NOMO-1 treated with DMSO at 0.1 percent for 48 hours (cell line): ENCODE measurements at regions not wholly inside any gene's neighbourhood (a gene's known extent, or its start where the extent isn't known, plus 50 kb on each side); places are given as distances from the start of the nearest gene placed in this dataset.

Experiments used
- DNase-seq: peaks from one replicate; lab custom pipeline; 2025; ENCODE audit not compliant: unreplicated experiment; lab: John Stamatoyannopoulos, UW

DNA sequence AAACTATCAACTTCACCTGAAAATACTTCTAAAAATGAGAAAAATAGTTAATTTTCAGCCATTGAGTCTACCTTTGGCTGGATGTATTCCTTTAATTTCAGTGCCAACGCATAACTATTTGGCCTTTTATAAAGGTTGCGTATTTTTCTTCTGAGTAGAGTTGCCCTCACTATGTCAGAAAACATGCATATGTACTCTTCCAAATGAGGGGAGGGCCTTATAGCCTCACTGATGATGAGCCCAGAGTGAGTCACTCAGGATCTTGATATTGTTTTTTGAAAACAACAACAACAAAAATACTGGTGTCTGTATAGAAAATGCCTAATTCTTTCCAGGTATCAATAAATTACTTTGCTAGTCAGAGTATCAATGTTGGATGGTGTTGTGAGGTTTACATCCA, 349.3 kb downstream of the FBXO8 start:
- no peak for DNase-seq

DNA sequence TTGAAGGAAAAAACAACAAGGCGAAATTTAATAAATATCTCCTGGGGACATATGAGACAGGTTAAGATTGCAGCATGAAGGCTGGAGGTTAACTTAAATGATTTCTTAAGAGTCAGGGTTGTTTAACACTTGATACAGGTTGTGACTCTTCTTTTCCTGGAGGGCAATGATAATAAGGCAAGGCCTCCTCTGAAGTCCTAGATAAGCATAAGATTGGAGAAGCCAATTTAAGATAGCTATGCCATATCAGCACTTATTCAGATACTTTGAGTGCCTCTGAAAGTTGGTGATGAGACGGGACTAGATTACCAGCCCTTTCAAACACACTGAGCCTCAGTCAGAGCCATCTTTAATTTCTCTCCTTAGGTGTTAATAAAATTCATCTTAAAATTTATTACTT, 350.8 kb downstream of the FBXO8 start:
- no peak for DNase-seq

DNA sequence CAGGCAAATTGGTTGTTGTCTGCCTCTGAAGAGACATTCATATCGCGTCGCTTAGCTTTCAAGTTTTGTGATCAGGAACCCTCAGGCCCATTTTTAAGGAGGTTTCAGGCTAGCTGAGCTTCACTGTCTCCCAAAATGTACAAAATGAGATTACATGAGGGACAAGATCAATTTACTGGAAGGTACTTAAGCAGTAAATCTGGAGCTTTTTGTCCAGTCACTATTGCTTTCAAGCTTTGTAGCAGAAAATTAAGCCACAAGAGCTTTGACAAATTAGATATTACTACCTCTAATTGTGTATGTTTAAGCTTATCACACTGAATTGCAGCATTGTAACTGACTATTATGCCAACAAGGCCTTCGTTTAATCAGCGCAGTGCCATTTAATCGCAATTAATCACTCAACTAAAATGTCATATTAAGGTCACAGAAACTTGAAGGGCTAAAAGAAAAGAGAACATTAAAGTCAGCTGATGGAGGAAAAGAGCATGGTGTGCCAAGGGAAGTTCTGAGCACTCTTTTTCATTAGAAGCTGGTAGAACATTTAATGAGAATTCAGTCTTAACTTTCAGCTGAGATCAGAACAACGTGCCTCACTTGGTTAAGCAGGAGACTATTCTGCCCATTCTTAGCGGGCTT, 353.0 kb downstream of the FBXO8 start:
- no peak for DNase-seq

DNA sequence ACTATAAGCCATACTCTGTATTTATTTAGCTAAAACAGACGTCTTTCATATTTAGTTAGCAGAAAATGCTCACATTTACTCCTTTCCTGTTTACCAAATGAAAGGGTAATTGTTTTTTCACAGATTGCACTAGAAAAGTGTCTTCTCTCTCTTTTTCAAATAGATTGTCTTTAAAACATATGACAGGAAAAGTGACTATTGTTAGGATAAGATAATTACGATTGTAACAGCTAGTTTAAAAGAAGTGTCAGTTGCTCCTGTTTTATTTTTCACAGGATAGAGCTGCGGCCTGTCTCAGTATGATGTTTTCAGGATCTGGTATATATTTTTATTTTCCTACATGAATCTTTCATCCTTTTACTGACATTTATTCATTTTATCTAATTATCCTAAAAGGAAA, 353.5 kb downstream of the FBXO8 start:
- no peak for DNase-seq

DNA sequence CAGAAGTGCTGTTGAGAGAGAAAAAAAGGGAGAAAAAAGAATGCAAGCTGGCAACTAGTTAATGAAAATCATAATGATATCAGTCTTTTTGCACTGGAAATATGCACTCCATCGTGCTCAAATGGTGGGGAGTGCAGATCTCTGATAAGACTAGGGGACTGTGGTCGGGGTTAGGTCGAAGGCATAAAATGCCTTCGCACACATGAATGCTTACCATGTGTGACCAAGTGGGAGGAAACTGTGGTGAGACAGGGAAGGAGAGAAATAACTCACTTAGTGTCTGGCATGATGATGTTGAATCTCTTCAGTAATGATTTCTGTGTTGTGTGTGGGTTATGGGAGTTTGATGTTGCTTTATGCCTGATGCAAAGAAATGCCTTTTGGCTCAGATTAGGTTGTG, 358.9 kb downstream of the FBXO8 start:
- no peak for DNase-seq

DNA sequence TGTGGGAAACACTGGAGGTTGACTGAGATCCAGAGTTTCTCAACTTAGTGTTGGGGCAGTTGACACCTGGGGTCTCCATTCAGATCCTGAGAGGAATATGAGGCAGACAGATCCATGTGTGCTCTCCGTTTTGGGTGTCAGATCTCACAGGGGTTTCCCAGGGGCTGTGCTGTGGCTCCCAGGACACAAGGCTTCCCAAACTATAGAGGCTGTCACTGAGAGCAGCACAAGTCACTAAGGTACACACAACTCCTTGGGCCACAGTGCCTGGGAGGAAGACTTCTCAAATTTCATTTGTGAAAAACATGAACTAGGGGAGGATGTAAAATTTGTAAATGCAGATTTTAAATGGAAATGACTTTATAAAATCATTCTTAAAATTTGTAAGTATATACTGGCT, 363.6 kb downstream of the FBXO8 start:
- no peak for DNase-seq

DNA sequence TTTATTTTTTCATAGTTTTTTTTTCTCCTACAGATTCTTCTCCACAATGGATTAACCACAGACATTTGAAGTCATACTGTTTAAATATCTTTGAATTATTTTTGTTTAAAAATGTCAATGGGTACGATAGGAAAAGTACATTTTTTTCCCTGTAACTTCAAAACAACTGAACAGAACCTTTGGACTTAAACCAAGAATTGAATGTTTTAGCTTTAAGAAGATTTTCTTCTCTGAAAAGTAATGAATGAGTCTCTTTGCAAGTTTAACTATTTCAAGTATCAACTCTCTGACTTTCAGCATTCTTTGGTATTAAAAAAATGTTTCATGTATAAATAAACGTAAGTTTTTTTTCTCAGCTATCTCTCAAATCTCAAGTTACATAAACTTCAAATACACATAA, 364.3 kb downstream of the FBXO8 start:
- DNase-seq = no peak

DNA sequence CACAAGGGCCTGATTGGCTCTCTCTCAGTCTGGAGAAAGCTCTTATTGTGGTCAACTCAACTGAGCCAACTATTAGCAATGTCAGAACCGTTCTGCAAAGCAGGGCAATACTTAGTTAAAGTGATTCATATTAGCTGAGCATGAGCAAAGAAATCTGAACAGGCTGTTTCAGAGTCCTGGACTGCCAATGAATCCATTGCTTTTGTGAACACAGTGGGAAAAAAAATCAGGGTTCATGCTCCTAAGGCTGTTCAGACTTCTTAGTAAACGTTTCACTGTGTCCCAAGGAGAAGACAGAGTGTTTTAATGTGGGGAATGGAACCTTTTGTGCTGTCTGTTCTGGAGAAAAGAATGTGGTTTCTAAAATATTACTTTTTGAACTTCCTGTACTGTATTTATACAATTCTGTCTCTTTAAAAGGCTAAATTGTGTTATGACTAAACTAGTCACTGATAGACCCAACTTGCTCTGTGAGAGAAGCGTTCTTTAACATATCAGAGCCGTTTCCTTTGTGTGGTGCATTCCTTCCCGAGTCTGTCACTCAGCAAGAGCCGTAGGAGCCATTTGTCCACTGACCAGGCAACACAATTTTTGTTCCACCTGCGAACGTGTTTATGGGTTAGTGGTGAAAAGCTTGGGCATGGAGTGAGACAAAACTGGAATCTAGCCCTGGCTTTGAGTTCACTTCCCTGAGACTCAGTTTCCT, 366.1 kb downstream of the FBXO8 start:
- no peak for DNase-seq

DNA sequence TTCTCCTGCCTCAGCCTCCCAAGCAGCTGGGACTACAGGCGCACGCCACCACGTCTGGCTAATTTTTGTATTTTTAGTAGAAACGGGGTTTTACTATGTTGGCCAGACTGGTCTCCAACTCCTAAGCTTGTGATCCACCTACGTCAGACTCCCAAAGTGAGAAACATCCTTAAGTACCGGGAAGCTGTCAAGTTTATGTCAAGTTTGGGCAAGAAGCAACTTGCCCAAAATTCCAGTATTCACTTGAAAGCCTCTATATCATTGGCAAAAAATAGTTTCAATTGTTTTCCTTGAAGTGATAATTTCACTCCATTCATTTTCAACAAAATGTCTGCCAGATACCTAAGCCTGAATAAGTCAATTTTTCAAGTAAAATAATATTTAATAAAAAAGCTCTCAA, 370.0 kb downstream of the FBXO8 start:
- no peak for DNase-seq

DNA sequence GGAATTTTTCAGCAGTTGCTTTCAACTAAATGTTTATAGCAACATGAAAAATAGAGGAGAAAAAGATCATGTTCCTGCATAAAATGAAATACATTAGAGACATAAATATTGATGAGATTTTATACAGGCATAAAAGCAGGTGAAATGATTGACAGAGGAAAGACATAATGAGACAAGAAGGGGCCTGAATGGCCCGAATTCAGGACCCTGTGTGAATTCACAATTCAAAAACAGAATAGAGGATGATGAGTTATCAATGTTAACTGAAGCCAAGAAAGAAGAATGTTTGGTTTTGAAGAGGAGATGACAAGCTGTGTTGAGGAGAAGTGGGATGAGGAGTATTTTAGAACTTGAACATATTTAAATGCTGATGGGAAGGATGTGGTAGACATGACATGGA, 371.1 kb downstream of the FBXO8 start:
- no peak for DNase-seq

DNA sequence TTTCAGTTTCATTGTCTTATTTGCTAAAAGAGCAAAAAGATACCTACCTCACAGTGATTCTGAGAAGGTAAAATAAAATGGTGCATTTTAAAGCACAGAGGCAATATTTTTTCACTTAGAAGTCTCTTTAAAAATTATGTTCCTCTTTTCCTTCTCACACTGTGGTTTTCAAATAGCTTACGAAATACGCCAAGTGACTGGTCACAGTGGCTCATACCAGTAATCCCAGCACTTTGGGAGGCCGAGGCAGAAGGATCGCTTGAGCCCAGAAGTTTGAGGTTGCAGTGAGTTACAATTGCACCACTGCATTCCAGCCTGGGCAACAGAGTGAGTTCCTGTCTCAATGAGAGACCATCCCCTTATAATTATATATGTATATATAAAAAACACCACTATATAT, 372.6 kb downstream of the FBXO8 start:
- peak; percentile 90 for DNase-seq

DNA sequence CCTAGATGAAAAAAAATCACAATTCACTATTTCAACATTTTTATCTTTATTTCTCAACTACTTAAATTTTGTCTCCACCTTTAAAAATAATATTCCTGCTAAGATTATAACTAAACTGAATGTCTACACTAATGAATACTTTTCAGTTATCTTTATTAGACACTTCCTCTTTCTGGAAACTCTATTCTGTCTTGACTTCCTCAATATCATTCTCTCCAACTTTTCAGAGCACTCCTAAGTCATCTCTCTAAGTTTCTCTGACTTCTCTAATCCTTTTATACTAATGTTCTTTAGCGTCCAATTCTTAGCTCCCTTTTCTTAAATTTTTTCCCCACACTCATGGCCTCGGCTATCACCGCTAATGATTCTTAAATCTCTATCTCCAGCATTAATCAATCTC, 374.2 kb downstream of the FBXO8 start:
- peak; percentile 84 for DNase-seq

DNA sequence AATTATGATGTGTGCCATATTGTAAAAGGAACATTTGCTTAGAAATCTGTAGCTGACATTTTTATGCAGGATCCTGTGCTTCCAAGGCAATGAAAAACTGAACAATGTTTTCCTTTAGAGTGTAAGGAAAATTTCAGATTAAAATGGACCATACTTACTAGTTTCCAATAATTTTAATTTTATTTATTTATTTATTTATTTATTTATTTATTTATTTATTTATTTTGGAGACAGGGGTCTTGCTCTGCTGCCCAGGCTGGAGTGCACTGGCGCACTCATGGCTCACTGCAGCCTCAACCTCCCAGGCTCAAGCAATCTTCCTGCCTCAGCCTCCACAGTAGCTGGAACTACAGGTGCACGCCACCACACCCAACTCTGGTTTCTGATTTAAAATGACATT, 369.8 kb upstream of the HAND2 start:
- no peak for DNase-seq

DNA sequence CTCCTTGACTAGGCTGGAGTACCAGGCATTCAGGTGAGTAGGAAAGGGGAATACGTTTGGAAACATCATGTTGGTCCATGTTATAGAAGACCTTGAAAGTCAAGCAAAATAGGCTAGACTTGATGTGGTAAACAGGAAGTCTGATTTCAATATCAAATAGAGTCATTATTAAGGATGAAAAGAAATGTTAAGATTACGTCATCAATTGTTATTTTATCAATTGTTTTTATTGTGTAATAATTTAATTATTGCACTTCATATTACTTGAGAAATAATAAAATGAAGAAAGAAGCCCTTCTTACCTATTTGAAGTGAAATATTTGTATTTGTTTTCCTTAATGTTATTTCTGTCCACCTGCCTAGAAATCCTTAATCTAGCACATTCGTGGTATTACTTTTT, 361.0 kb upstream of the HAND2 start:
- DNase-seq = no peak

DNA sequence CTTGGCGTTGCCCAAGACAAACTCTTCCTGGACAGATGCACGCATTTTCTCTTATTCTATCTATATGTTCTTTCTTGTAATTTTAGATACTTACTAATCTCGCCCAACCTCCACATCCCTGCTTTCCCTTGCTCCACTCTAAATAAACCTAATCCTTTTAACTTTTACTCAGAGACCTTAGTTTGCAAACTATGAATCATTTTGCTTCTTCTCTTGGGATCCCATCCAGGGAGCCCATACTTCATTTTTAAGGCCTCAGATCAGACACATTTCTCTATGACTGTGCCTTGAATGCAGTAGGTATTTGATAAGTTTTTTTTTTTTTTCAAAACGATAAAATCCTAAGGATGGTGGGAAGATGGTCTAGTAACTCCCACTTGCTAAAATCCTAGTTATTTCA, 353.8 kb upstream of the HAND2 start:
- no peak for DNase-seq

DNA sequence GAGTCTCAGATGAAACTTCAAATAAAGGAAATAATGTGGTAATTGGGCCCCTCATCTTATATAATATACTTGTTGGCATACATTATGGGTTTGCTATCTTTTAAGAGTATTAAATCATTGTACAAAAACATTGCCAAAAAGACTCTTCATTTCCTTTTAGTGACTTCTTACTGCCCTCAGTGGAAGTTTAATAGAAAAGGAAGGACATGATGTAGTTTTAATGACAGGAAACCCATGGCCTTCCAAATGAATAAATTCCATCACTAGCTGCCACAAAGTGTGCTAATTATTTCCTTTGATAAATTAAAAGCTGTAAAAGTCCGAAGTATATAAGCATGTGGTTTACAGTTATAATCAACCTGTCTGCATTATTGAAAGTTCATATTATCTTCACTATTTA, 350.9 kb upstream of the HAND2 start:
- no peak for DNase-seq

DNA sequence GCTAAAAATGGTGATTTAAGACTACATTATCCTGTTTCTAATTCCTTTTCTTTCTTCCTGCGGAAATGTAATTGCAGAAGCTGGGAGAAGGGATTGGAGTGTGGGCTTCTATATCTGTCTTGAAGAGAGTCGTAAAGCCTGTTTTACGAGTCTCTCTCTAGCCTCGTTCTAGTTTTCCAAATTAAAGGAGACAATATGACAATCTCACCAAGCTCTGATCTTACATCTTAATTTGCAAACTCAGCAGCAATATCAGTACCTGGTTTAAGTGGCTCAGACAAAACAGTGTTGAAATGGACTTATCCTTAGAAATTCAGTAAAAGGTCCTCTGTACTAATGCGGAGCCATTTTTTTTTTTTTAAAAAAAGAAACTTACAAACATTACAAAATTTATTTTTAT, 349.5 kb upstream of the HAND2 start:
- no peak for DNase-seq

DNA sequence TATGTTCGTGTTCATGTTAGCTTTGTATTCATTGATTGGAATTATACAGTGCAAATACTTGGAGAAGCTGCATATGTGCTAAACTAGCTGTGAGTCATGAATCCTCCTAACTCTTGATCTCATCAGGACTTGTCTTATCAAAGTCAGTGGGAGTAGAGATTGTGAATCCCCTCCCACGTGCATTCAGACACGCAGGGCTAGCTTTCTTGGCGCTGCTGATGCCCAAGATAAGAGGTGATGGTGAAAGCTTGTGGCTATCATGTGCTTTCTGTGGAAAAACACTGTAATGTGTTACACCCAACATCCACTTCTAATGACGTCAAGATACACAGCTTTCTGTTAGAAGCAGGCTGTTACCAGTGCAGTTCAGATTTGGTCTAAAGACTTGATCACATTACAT, 348.7 kb upstream of the HAND2 start:
- no peak for DNase-seq

DNA sequence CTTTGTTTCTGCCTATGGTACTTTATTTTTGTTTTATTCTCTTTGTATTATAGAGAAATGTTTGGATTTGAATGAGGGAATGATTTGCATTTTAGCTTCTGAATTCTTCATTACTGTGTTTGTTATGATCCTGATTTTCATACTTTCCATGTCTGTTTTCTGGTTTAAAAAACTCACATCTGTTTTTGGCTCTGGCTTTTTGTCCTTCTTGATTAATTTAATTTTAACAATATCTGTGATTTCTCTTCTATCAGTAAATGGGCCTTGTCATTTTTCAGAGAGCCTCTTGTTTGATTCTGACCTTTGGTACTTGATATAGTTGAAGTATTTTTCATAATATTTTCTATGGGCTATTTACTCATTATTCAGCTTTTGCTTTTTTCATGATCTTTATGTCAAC, 341.6 kb upstream of the HAND2 start:
- DNase-seq = no peak

DNA sequence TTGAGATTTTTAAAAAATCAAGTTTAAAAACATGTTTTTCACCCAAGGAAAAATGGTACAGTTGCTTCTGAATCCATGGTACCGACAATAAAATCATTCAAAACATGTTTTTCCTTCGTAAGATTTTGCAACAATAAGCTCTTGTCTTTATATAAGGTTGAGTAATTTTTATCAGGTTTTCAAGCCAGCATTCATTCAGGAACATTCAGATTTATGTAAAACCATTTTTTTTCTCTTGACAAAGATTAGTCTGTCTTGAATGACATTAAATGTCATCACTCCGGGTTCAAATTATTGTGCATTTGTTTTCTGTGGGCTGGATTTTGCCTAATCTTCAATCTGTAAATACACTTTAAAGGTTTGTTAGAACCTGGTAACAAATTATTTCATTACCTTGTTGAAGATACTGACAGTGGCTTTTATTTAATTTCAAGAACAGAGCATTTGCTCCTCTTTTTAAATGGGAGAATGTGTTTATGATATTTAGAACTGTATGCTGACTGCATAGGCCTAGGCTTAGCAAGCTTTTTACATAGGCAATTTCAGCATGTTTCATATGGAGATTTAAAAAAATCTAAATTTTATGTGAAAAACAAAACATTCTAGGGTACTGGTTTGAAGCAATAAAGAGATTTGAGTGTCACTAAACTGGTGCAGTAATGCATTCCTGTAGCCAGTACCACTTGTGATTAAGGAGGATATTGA, 336.4 kb upstream of the HAND2 start:
- DNase-seq = no peak

DNA sequence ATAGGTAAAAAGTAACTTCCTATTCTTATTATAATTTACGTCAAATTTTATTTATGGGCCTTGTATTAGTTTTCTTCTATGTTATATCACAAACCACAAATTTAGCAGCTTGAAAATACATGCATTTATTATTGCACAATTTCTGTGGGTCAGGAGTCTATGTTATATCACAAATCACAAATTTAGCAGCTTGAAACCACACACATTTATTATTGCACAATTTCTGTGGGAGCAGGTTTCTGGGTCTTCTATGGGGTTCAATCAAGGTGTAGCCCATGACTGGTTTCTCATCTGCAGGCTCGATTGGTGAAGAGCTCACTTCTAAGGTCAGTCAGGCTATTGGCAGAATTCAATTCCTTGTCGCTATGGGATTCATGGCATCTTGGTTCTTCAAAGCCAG, 332.7 kb upstream of the HAND2 start:
- DNase-seq = no peak

DNA sequence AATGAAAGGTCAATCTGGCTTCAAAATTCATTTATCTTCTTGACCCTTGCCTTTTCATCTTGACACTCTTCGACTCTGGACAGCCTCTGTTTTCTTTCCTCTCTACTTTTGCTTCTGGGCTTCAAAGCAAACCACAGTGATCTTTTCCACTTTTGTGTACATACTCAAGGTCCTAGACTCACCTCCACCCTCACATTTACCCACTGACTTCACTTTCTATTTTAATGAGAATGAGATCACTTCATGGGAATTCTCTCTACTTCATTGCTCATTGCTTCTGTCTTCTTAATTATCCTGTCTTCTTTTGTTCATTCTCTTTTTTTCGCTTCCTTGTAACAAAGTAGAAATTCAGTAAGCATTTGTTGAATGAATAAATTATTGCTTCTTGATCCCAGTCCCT, 330.1 kb upstream of the HAND2 start:
- DNase-seq = no peak
